K562 (cell line): ENCODE measurements at regions not wholly inside any gene's neighbourhood (a gene's known extent, or its start where the extent isn't known, plus 50 kb on each side); places are given as distances from the start of the nearest gene placed in this dataset.

Source experiments
- CTCF ChIP-seq, 3 experiments: IDR thresholded peaks in 2 of 3; conservative IDR thresholded peaks in 1 of 3; 2 replicates each; pipeline ENCODE4 v1.5.1; 2011 to 2012; ENCODE audit warnings: low read length in 3 of 3, mild to moderate bottlenecking in 3 of 3, control low read depth in 2 of 3, improper control_type of control experiment in 1 of 3, inconsistent platforms in 1 of 3, low read depth in 1 of 3, mixed read lengths in 1 of 3, moderate library complexity in 1 of 3; ENCODE audit not compliant: insufficient read depth in 2 of 3
- DACH1 ChIP-seq: fragments of 450-650 bp; IDR thresholded peaks from 2 replicates; pipeline ENCODE4 v1.6.1; 2018; ENCODE audit not compliant: partially characterized antibody
- DEAF1 ChIP-seq: fragments of 450-650 bp; formaldehyde crosslinking; IDR thresholded peaks from 2 replicates; pipeline ENCODE4 v1.4.0; 2020; ENCODE audit warnings: mild to moderate bottlenecking, moderate library complexity
- FOS ChIP-seq: IDR thresholded peaks from 3 replicates; pipeline ENCODE4 v1.6.1; 2011; ENCODE audit not compliant: insufficient read length; ENCODE audit errors: extremely low read depth
- FOXK2 ChIP-seq, 2 experiments: fragments of 450-650 bp; IDR thresholded peaks in 1 of 2; conservative IDR thresholded peaks in 1 of 2; 2 replicates each; pipeline ENCODE4 v1.6.1; 2016; ENCODE audit warnings: low read depth in 2 of 2, mild to moderate bottlenecking in 1 of 2
- YY1 ChIP-seq, 3 experiments: IDR thresholded peaks; 2 replicates each; pipeline ENCODE4 v1.6.1; 2011; ENCODE audit warnings: low read length in 2 of 3, mild to moderate bottlenecking in 2 of 3, moderate library complexity in 2 of 3, borderline replicate concordance in 1 of 3, control low read depth in 1 of 3, low read depth in 1 of 3; ENCODE audit not compliant: insufficient read depth in 3 of 3, insufficient replicate concordance in 2 of 3, control insufficient read depth in 1 of 3, insufficient read length in 1 of 3; ENCODE audit errors: extremely low read depth in 1 of 3

GRCh38 chr5:148730942-148731898 lies 76.9 kb upstream of the HTR4 start (continued):
- TF ChIP-seq FOXK2 (conservative IDR thresholded peaks at IDR 0.05 in 1 of 2, IDR thresholded peaks at IDR 0.05 in 1 of 2; ENCODE audit: low read depth in 2 of 2) (peak; percentile 37 to 44; a peak in 1 of 4 replicates), FOS (no peak), CTCF (IDR thresholded peaks at IDR 0.05 in 2 of 3, conservative IDR thresholded peaks at IDR 0.05 in 1 of 3; ENCODE audit: insufficient read depth in 2 of 3, low read depth in 1 of 3, low read length in 3 of 3) (peak; percentile 93 to 100 (median 98)), DEAF1 (peak; percentile 99), DACH1 (peak; percentile 21), YY1 (IDR thresholded peaks at IDR 0.05; ENCODE audit: borderline replicate concordance in 1 of 3, control insufficient read depth in 1 of 3, extremely low read depth in 1 of 3, insufficient read depth in 3 of 3, insufficient read length in 1 of 3, insufficient replicate concordance in 2 of 3, low read depth in 1 of 3, low read length in 2 of 3) (no peak)
